Cardiac muscle cell (in vitro differentiated cells and primary cell): ENCODE measurements at regions not wholly inside any gene's neighbourhood (a gene's known extent, or its start where the extent isn't known, plus 50 kb on each side); places are given as distances from the start of the nearest gene placed in this dataset.
A peak's percentile ranks its signal among the peaks of the same experiment; 100 is the strongest.
"Not testable (repeated sequence)": the region's sequence is repeated elsewhere in the genome, so short reads cannot be mapped to it uniquely, and the experiment has no call there.

Experiments used
- DNase-seq, 2 donors: peaks; one replicate each; pipeline versions ENCODE4 v3.0.0 to v3.0.0-alpha.2; 2010 to 2017; ENCODE audit warnings: low read depth in 1 of 2, low spot score in 1 of 2
- H3K27ac ChIP-seq: fragments of 200-600 bp; sonication (generic); 2 replicates; pipeline ENCODE4 v1.5.1; 2016
- H3K27me3 ChIP-seq: fragments of 200-600 bp; sonication (generic); 2 replicates; pipeline ENCODE4 v1.6.0; 2016; ENCODE audit warnings: control low read depth
- H3K36me3 ChIP-seq: fragments of 200-600 bp; sonication (generic); 2 replicates; pipeline ENCODE4 v1.5.1; 2016; ENCODE audit warnings: control low read depth
- H3K4me1 ChIP-seq: fragments of 200-600 bp; sonication (generic); 2 replicates; pipeline ENCODE4 v1.8.1; 2017; ENCODE audit warnings: low read depth, mild to moderate bottlenecking, mixed run types
- H3K4me3 ChIP-seq: fragments of 200-600 bp; sonication (generic); 2 replicates; pipeline ENCODE4 v1.5.1; 2016; ENCODE audit warnings: mild to moderate bottlenecking
- H3K9me3 ChIP-seq: fragments of 200-600 bp; sonication (generic); 2 replicates; pipeline ENCODE4 v1.5.1; 2017; ENCODE audit warnings: low read depth, mild to moderate bottlenecking, control low read depth
- CTCF ChIP-seq: IDR thresholded peaks from 2 replicates; pipeline ENCODE4 v1.5.1; 2012; ENCODE audit warnings: low read depth, mild to moderate bottlenecking, low read length

- Histone ChIP-seq H3K27me3 (no peaks in the 10 kb centered on the region), H3K4me3 (no peak overlapping the region), H3K9me3 (no peaks in the 10 kb centered on the region), H3K27ac (no peak overlapping the region), H3K36me3 (no peaks in the 10 kb centered on the region), H3K4me1 (no peaks in the 10 kb centered on the region)
- no peak for TF ChIP-seq CTCF
- no peak for DNase-seq
Observed at GRCh38 chr5:175340180-175340579, 103.8 kb downstream of the DRD1 start.

- TF ChIP-seq CTCF: no peak
- no peak for DNase-seq
- no peak overlapping the region for H3K4me3 ChIP-seq
- H3K9me3 ChIP-seq: no peaks in the 10 kb centered on the region
- no peaks in the 10 kb centered on the region for H3K27me3 ChIP-seq
- H3K27ac ChIP-seq: no peak overlapping the region
- H3K36me3 ChIP-seq: no peaks in the 10 kb centered on the region
- no peaks in the 10 kb centered on the region for H3K4me1 ChIP-seq
Observed at GRCh38 chr5:175337680-175338079, 106.3 kb downstream of the DRD1 start.

GRCh38 chr5:175336781-175337180 lies 107.2 kb downstream of the DRD1 start:
- Histone ChIP-seq H3K36me3 (no peaks in the 10 kb centered on the region), H3K4me3 (no peak overlapping the region), H3K27me3 (no peaks in the 10 kb centered on the region), H3K9me3 (no peaks in the 10 kb centered on the region), H3K27ac (no peak overlapping the region), H3K4me1 (no peaks in the 10 kb centered on the region)
- TF ChIP-seq CTCF: no peak
- DNase-seq: peak in 1 of 2 donors; percentile 6

- Histone ChIP-seq H3K9me3 (no peaks in the 10 kb centered on the region), H3K36me3 (no peaks in the 10 kb centered on the region), H3K4me1 (no peaks in the 10 kb centered on the region), H3K27me3 (no peaks in the 10 kb centered on the region), H3K4me3 (no peak overlapping the region), H3K27ac (no peak overlapping the region)
- no peak for TF ChIP-seq CTCF
- DNase-seq: no peak
Observed at GRCh38 chr5:175335691-175336090, 108.3 kb downstream of the DRD1 start.

- not testable (repeated sequence) for DNase-seq, H3K4me1 ChIP-seq, H3K27ac ChIP-seq, H3K36me3 ChIP-seq, H3K27me3 ChIP-seq, H3K4me3 ChIP-seq, H3K9me3 ChIP-seq
Observed at GRCh38 chr5:175331173-175332036, 112.6 kb downstream of the DRD1 start.

- no peak overlapping the region for H3K27ac ChIP-seq
- no peaks in the 10 kb centered on the region for H3K9me3 ChIP-seq
- H3K27me3 ChIP-seq: no peaks in the 10 kb centered on the region
- H3K36me3 ChIP-seq: no peaks in the 10 kb centered on the region
- H3K4me1 ChIP-seq: no peaks in the 10 kb centered on the region
- no peak overlapping the region for H3K4me3 ChIP-seq
- no peak for DNase-seq
- no peak for TF ChIP-seq CTCF
Observed at GRCh38 chr5:175329976-175330375, 114.0 kb downstream of the DRD1 start.
